Inferior parietal cortex (tissue), 1 donor: ENCODE measurements at regions not wholly inside any gene's neighbourhood (a gene's known extent, or its start where the extent isn't known, plus 50 kb on each side); places are given as distances from the start of the nearest gene placed in this dataset.

Experiments used
- DNase-seq: peaks from one replicate; pipeline ENCODE4 v3.0.0-alpha.2; 2016; ENCODE audit errors: extremely low spot score

DNA sequence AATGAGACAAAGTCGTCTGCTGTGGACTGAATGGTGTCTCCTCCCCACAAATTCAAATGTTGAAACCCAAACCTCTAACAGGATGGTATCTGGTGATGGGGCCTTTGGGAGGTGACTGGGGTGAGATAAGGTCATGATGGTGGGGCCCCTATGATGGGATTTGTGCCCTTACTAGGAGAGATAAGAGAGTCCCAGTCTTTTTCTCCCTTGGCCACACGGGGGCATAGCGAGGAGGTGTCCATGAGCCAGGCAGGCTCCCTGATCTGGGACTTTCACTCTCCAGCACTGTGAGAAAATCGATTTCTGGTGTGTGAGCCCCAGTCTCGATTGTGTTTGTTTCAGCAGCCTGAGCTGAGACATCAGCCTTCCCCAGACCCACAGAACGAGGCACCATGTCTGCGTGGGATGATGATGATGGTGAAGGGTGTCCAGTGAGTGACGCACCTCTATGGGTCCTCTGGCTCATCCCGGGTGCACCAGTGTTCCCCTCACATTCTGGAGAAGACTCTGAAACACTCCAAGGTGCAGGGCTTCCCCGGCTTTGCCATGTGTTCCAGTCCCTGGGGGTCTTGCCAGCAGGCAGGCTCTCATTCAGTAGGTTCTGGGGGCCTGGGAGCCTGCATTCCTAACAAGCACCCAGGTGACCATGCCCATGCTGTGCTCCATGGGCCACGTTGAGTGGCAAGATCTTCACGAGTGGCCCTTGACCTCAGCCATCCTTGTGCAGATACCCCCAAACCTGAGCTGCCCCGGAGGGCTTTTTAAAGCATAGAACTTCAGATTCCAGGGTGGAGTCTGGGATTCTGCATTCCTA lies 363.0 kb downstream of the CTTN start:
- DNase-seq: no peak

DNA sequence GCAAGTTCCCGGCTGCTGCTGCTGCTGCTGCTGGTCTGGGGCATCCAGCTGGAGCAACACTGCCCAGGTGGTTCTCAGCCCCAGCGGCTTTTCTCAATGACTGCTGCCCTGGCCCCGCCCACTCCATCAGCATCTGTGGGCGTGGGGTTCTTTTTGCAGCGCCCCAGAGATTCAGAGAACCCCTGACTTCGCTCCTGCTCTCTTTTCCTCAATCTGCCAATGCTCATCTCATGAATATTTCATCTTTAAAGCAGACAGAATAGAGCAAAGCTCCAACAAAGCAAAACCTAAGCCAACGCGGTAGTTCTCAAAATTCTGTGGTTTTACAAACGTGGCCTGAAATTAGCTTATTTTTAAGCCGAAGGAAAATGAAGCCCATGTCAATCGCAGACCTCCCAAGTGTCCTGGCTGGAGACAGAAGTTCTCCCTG lies 363.6 kb downstream of the CTTN start:
- DNase-seq: no peak

DNA sequence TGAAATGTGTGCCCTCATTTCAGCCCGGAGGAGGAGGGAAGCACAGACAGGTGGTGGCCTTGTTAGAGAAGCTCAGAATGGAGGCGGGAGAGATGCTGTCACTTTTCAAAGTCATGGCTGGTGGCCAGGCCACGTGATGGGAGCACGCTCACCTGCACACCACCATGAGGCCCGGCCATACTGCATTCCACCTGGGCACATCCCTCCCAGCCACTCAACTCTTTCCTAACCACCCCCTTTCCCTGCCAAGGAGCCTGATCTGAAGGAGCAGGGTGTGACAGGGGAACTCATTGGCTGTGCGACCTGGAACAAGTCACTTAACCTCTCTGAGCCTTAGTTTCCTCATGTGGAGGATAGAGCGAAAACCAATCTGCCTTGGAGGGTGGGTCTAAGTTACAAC lies 364.5 kb downstream of the CTTN start:
- DNase-seq: no peak

DNA sequence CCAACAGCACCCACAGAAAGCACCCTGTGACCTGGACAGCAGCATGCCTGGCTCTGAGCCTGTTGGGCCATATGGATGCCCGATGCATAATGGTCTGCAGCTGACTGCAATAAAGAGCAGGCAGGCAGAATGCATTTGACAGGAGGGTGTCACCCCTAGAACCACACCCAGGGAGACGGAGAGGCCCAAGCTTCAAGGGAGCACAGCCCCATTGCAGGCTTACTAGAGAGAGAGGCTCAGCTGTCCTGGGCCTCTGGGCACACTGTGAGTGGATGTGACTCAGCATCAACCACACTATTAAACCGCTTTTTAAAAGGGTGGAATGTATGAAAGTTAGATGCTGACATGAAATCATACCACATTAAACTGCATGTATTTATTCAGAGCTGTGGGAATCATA lies 365.3 kb downstream of the CTTN start:
- DNase-seq: no peak

DNA sequence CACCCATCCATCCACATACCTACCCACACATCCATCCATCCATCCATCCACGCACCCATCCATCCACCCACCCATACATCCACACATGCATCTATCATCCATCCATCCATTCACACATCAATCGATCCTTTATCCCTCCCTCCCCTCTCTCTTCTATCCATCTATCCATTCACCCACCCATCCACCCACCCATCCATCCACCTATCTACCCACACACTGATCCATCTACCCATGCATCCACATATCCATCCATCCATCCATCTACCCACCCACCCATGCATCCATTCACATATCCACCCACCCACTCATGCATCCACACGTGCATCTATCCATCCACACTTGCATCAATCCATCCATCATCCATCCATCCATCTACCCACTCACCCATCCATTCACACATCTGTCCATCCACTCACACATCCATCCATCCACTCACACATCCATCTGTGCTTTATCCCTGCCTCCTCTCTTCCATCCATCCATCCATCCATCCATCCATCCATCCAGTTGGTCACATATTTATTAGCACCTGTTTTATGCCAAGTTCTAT lies 366.1 kb downstream of the CTTN start:
- no peak for DNase-seq

DNA sequence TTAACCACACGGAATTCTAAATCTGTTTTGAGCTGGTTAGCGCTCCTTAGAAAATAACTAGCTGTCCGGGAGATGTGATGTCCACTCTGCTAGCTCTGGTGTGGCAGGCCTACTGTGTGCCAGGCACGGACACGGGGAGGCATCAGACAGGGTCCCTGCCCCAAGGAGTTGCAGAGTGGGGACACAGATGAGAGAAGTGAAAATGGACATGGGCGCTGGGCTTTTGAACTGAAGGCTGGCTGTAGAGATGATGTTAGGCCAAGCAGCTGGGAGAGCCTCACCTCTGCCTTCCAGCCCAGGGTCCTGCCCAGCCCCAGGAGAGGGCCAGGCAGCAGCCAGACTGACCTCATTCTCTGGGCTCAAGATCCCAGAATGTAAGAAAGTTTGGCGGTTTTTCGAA lies 368.6 kb downstream of the CTTN start:
- DNase-seq: no peak

DNA sequence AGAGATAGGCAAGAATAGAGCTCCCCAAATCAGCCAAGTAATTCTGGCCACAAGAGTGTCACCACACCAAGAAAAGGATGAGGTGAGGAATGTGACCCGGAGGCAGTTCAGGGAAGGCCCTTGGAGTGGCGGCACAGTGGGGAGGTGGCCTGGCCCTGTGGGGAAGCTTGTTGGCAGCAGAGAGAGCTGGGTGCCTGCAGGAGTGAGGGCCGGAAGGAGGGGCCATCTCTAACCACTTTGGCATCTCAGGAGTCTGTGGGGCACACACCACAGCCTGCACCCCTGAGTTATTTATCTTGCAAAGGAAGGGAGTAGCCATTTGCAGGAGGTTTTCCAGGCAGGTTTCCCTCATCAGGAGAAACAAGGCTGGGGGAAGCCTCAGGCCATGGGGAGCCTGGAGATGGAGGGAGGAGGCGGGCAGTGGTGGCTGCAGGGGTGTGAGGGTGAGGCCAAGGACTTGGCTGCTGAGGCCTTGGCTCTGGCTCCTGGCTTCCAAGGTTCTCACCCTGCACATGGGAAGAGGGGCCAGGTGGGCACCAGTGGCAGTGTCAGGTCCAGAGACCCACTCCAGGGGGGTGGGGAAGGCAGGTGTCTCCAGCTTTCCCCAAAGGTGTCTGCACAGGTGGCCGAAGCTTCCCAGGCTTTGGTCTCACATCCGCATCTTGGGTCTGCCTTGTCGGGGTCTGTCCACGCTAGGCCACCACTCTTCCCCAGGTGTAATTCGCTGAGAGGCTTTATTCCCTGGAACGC lies 370.2 kb downstream of the CTTN start:
- DNase-seq: no peak

DNA sequence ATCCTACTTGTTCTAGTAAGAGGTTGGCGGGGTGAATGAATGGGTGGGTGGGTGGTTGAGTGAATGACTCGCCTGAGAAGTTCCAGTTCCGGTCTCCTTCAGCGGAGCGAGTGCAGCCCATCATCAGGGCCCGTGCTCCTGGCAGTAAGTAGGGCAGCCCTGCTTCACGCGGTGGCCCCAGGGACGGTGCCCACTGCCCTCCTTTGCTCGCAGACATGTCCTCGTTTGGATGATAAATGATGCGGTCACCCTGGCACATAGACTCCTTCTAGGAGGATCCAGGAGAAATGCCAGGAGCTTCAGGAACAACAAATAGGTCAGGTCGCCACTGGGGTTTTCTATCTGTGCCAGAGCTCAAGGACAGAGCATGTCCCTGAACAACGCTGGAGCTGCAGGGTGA lies 370.8 kb downstream of the CTTN start:
- no peak for DNase-seq

DNA sequence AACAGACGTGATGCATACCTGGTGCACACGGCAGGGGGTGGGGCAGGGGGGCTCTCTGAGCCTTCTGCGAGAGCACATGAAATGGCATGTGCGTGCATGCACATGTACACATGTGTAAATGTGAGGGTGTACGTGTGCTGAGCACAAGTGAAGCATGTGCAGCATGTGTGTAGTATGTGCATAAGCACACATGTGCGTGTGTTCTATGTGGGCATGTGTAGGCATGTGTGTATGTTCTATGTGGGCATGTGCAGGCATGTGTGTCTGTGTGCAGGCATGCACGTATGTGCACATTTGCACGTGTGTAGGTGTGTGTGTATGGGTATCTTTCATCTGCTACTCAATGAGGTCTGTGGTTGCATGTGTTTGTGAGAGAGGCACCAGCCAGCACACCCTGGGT lies 371.2 kb downstream of the CTTN start:
- no peak for DNase-seq

DNA sequence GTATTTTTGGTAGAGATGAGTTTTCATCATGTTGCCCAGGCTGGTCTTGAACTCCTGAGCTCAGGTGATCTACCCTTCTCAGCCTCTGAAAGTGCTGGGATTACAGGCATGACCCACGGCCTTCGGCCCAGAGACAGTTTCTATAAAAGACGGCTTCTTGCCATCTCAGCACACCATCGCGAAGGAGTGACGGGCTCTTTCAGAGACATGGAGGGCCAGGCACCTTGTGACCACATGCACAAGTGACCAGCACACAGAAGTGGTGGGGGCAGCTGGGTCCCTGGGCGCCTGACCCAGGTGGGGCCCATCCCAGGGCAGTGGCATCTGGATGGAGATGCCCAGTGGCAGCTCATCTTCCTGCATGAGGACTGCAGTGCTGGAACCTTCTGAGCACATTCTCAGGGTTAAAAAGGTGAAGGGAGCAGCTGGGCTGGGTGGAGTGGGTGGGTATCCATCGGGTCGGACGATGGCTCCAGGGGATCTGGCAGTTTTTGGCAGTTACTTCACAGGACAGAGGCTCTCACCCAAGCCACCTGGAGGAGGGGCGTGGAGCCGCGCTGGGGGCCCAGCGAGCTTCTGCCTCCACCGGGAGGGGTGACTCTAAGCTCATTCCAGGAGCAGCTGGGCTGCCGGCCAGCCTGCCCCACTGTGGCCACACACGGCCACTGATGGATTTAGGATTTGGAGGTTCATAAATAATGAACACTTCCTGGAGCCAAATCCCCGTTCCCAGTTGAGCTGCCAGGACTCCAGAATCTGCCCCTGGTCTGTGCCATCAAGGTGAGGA lies 373.0 kb downstream of the CTTN start:
- no peak for DNase-seq

DNA sequence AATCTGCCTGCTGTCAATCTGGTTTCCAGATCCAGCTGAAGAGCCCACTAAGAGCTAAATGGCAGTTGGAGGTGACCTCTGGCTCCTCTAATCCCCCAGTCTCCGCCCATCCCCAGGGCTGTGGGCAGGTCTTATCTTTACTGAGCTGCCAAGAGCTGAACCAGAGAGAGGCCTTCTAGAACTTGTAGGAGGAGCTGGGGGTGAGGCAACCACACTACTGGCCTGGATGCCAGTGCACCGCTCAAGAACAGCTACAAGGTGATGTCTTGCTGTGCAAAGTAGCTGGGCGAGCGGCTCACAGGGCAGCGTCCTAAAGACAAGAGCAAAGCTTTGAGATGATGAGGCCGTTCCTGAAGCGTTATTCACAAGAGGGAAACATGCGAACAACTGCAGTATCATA lies 374.6 kb downstream of the CTTN start:
- no peak for DNase-seq

DNA sequence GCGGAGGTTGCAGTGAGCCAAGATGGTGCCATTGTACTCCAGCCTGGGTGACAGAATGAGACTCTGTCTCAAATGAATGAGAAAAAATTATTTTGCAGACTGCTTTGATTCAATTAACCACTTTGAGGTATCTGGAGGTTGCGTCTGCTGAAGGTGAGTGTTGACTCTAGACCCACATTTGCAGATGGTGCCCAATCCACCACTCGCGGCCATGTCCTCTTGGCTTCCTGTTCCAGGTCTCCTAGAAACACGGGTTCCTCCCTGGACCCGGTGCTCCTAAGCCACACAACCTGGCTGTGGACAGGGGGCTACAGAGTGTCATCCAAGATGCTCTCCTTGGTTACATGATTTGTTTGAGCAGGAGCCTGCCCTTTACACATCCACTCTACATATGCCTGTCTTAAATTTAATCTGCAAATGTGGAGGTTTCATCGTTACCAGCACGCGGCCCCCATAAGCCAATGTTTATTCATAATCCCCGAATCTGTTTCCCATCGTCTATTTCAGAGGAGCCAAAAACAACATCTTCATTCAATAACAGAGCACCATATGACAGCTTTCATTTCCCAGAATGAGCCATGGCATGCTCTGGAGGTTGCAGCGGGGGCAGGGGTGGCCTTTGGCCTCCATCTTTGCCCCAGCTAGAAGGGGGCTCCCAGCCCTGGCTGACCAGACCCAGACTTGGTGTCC lies 377.2 kb downstream of the CTTN start:
- DNase-seq: no peak

DNA sequence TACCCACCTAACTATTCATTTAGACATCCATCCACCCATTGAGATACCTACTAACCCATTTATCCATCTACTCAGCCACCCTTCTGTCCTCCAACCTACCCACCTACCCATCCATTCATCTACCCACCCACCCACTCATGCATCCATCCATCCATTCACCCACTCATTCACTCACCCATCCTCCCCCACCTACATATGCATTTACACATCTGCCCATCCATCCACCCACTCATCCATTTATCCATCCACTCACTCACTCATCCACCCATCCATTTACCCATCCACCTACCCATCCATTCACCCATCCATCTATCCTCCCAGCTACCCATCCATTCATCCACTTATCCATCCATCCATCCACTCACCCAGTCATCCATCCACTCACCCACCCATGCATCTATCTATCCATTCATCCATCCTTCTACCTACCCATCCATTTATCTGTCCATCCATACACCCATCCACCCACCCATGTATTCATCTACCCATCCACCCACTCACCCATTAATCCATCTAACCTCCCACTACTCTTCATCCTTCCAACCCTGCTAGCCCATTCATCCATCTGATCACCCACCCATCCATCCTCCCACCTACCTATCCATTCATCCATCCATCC lies 378.7 kb downstream of the CTTN start:
- DNase-seq: no peak

DNA sequence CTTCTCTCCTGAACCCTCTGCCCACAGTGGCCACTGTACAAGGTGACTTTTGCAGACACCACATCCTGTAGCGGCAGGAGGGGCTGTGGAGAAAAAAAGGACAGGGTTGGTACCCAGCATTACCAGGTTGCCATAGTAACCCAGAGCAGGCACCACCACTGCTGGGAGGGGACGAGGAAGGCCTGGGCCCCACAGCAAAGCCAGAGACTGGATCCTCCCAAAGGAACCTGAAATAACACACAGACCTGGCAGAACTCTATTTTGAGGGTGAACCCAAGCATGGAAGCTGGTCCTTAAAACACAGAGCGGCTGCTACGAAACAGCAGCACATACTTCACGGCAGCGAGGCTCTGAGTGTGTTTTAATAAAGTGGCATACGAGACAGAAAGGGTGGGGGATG lies 380.6 kb downstream of the CTTN start:
- DNase-seq: no peak

DNA sequence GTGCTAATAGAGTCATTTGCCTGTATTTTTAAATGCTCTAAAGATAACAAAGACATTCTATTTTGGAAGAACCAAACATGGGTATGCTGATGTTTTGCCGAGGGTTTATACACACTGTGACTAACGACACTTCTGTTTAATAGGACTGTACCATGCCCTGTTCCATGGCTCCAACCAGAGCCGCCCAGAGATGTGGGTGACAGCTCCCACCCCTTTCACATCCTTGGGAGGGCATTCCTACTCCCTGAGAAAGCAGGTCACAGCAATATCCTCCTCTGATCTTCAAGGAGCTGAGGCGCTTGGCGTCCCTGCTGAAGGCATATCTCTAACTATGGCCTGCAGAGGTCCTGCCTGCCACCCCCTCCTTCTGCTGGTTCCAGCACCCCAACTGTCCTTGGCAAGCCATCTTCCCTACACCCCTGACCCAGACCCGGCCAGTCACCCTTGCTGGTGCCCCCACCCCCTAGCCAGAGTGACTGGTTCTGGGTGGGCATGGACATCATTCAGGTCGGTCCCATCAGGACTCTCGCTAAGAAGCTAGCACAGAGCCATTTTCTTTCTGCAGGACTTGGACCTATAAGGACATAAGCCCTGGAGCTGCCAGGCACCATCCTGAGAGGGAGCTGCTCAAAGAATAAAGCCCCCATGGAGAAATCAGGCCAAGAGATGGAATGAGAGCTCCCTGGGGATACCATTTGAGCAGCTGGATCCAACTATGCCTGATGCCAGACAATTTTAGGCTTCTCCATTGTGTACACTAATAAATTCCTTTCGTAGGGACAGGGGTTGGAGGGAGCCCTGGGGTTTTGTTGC lies 381.3 kb downstream of the CTTN start:
- no peak for DNase-seq

DNA sequence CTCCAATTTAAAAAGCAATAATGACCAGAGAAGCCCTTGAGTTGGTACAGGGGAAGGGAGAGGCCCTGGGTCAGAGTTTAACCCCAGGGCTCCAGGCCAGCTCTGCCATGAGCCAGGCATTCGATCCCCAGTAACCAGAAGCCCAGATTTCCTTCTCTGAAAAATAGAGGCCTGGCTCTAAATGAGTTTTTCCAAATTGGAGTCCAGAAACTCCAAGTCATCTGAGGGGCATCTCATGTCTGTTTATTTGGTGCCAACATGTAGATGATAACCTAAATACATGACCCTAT lies 381.9 kb downstream of the CTTN start:
- no peak for DNase-seq

DNA sequence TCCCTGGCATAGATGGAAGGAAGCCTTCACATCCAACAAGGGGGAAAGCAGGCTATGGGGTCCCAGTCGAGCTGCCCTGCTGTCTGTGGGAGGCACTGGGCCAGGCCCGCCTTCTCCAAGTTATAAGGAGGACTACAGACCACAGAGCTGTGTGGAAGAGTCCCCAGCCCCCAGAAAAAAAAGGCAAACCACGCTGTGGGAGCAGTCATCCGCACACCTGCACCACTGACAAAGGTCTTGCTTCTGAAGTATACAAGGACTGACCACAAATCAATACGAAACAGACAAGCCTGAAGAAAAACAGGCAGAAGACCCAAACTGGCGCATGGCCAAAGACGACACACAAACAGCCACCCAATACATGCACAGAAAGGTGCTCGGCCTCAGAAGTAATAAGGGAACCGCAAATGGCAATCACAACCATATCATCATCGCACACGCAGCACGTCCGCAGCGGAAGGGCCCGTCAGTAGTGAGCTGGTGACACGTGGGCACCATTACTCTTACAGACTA lies 384.1 kb downstream of the CTTN start:
- DNase-seq: no peak

DNA sequence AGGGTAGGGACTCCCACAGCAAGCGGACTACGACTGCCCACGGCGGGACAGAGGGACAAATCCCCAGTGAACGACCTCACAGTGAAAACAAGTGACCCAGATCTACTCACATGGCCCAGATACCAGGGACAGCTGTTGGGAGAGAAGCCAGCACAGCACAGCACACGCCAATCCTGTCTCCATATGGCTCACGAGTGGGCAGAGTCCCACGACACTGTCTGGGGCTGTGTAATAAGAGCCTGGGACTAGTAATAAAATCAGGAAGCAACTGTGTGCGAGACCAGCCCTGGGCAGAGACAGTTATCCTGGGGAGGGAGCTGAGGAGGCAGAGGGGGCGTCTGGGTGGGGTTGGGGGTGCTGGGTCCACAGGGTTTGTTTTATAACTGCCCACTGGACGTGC lies 385.0 kb downstream of the CTTN start:
- DNase-seq: no peak

DNA sequence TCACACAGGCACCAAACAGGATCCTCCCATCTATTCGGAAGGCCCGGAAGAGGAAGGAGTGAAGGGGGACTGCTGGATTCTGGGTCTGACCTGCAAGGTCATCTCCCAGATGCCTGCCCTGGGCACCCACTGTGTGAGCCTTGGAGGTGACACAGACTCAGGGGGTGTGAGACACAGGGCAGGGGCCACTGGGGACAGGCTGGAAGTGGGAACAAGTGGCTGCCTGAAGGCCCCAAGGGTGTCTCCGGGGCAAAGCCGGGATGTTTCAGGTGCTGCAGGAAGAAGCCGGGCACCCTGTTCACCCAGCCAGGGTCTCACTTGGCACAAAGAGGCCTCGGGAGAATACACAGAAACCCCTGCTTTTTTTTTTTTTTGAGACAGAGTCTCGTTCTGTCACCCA lies 385.5 kb downstream of the CTTN start:
- DNase-seq: no peak

DNA sequence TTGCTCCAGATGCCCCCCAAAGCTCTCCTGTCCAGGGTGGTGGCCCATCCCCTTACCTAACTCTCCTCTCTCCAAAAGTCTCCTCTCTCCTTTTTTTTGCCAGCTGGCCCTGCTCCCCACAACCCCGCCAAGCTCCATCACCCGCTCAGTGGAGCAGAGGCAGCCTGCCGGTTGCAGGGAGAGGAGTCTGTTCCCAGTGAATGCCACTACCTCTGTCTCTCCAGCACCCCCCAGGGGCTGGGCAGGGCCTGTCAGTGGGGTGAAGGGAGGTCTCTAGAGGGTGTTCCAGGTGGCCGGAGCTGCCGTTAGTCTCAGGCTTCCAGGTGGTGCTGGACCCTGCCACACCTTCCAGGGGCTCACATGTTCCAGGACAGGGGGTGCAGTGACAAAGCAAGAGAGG lies 387.0 kb downstream of the CTTN start:
- no peak for DNase-seq
